Astrocyte of the spinal cord (primary cell): ENCODE measurements at regions not wholly inside any gene's neighbourhood (a gene's known extent, or its start where the extent isn't known, plus 50 kb on each side); places are given as distances from the start of the nearest gene placed in this dataset.

ENCODE experiments used
- DNase-seq: peaks from one replicate; pipeline ENCODE4 v3.0.0; 2011; ENCODE audit warnings: low read depth, low spot score
- H3K4me3 ChIP-seq: 2 replicates; pipeline ENCODE4 v1.5.1; 2011; ENCODE audit warnings: low read depth, mild to moderate bottlenecking, low read length, moderate library complexity
- CTCF ChIP-seq: IDR thresholded peaks from 2 replicates; pipeline ENCODE4 v1.5.1; 2012; ENCODE audit warnings: low read depth, mild to moderate bottlenecking, low read length, inconsistent platforms
- in situ Hi-C: cut with HindIII; loops from 2 replicates; pipeline ENCODE4 v1.10.0; 2017; ENCODE audit warnings: low sequenced_read_pairs

DNA sequence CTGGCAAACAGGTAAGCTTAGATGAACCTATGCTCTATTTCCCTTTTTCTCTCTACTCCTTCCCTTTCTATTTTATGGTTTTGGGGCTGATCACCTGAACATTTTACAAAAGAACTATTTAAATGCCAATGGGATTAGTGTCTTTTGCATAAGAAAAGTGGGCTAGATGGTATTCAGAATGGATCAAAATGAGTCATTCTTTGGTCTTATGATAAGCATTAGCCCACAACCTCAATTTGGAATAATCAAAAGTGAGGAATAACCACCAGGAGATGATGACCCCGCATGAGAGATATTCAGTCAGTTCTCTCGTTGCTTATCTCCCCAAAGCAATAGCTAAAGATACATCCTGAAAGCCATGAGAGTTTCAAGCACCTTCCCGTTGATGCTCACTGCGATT, 399.0 kb upstream of the CADM1 start:
- no peak overlapping the region for H3K4me3 ChIP-seq
- no peak for TF ChIP-seq CTCF
- in situ Hi-C loops: no loop called here
- no peak for DNase-seq

DNA sequence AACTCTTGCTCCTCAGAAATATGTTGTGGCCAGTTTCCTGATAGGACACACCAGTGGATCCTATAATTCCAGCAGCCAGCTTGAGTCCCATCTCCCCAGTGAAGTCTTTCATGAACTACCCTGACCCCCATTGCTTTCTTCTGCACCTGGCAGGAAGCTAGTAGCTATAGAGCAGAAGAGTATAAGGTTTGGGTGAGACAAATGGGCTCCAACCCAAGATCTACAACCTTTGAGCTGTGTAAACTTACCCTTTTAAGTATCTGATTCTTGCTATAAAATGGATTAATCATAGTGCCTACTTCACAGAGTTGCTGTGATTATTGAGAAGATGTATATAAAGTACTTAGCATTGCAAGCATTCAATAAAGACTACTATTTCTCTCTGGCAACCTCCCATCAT, 396.9 kb upstream of the CADM1 start:
- no peak overlapping the region for H3K4me3 ChIP-seq
- no peak for TF ChIP-seq CTCF
- in situ Hi-C loops: no loop called here
- no peak for DNase-seq

DNA sequence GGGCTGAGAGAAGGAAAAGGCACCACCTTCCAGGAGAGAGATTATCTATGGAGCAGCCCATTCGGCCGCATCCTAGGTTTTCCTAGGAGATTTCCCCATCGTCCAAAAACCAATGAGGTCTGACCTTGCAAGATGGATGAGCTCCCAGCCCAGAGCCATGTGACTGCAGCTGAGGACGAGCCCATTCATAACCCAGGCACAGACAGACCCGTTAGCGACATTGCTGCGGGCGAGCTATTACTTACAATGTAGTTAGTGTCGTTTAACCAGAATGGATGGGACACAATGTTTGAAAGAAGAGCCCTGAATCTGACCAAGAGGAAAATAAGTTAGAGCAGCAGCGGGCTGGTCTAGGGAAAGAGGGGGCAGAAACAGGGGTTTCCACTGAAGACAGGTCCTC, 395.9 kb upstream of the CADM1 start:
- no peak for DNase-seq
- in situ Hi-C loops: no loop called here
- no peak overlapping the region for H3K4me3 ChIP-seq
- no peak for TF ChIP-seq CTCF

- no peak overlapping the region for H3K4me3 ChIP-seq
- no peak for TF ChIP-seq CTCF
- DNase-seq: no peak
- in situ Hi-C loops: no loop called here
Observed at GRCh38 chr11:115897707-115898106, 393.5 kb upstream of the CADM1 start.

DNA sequence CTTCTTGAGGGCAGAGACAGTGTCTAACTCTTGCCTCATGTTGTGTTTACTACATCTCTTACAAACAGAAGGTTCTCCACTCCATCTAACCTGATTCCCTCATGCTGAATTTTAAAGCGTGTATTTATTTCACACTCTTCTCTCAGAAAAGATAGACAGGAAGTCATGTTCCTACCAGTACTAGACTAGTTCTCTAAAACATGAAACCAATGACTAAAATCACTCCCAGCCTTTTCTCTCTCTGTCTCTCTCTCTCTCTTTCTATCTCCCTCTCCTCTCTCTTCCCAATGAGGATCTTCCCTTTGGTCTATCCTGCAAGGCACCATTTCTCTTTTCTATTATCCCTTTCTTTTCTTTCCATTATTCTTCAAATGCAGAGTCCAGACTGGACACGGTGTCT, 391.9 kb upstream of the CADM1 start:
- H3K4me3 ChIP-seq: no peak overlapping the region
- in situ Hi-C loops: no loop called here
- DNase-seq: no peak
- TF ChIP-seq CTCF: no peak

DNA sequence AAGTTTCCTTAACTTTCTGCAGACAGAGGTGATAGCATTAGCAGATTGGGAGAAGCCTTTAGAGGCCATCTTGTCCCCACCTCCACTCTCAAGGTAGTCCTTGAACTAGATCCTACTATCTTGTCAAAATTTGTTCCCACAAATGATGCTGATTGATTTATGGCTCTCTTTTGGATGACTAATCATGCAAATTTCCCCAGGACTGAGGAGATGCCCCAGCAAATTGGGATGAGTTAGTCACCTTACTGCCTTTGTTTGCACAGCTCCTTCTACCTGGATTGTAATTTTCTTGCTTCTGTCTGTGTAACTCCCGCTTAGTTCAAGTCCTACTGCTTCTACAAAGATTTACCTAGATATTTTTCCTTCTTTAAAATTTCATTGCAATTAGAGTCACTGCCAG, 391.4 kb upstream of the CADM1 start:
- H3K4me3 ChIP-seq: no peak overlapping the region
- in situ Hi-C loops: no loop called here
- TF ChIP-seq CTCF: no peak
- no peak for DNase-seq

DNA sequence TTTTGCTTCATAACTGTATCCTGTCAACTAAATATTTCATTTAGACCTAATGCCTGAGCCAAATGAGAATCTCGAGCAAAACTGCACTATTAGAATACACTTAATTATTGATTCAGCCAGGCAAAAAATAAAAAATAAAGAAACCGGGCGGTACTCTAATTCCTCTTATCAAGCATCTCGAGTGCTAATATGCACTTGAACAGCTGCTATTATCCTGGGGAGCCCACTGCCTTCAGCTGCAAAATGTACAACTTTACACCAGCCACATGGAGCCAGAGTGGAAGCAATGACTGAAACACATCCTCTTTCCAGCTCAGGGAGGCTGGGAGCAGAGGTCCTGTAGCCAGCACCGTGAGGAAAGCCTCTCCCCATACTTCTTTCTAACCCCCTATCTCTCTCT, 390.0 kb upstream of the CADM1 start:
- H3K4me3 ChIP-seq: no peak overlapping the region
- DNase-seq: no peak
- TF ChIP-seq CTCF: no peak
- in situ Hi-C loops: no loop called here
